Small intestine (tissue), 7 donors: ENCODE measurements at regions not wholly inside any gene's neighbourhood (a gene's known extent, or its start where the extent isn't known, plus 50 kb on each side); places are given as distances from the start of the nearest gene placed in this dataset.

ENCODE experiments used
- DNase-seq, 2 donors: peaks; one replicate each; pipeline versions ENCODE4 v3.0.0 to v3.0.0-alpha.2; 2013
- FAIRE-seq: peaks from 2 replicates; lab custom pipeline; 2012; peaks lifted over from hg19 to GRCh38; lab: Jason Lieb, UNC
- H3K27ac ChIP-seq, 3 donors: one replicate each; pipeline ENCODE4 v1.5.1; 2013; ENCODE audit warnings: low read length in 2 of 3, mild to moderate bottlenecking in 2 of 3, control low read depth in 1 of 3, inconsistent platforms in 1 of 3, low read depth in 1 of 3, moderate library complexity in 1 of 3
- H3K27me3 ChIP-seq, 3 donors: one replicate each; pipeline ENCODE4 v1.6.1; 2013; ENCODE audit warnings: low read length in 3 of 3, inconsistent platforms in 1 of 3; ENCODE audit not compliant: control insufficient read depth in 3 of 3, insufficient read depth in 3 of 3
- H3K36me3 ChIP-seq, 3 donors: one replicate each; pipeline ENCODE4 v1.6.1; 2013; ENCODE audit warnings: low read length in 3 of 3, inconsistent platforms in 1 of 3, low read depth in 1 of 3, mild to moderate bottlenecking in 1 of 3, moderate library complexity in 1 of 3; ENCODE audit not compliant: control insufficient read depth in 3 of 3, insufficient read depth in 2 of 3
- H3K4me1 ChIP-seq, 3 donors: one replicate each; pipeline ENCODE4 v1.6.1; 2013; ENCODE audit warnings: low read length in 2 of 3, inconsistent platforms in 1 of 3, low read depth in 1 of 3, mild to moderate bottlenecking in 1 of 3, moderate library complexity in 1 of 3; ENCODE audit not compliant: control insufficient read depth in 3 of 3, insufficient read depth in 2 of 3
- H3K4me3 ChIP-seq, 3 donors: one replicate each; pipeline ENCODE4 v1.5.1; 2013; ENCODE audit warnings: low read length in 3 of 3, control low read depth in 1 of 3, inconsistent platforms in 1 of 3, low read depth in 1 of 3, mild to moderate bottlenecking in 1 of 3, moderate library complexity in 1 of 3
- H3K9me3 ChIP-seq, 2 donors: one replicate each; pipeline ENCODE4 v1.6.1; 2013; ENCODE audit warnings: low read depth in 1 of 2, low read length in 1 of 2; ENCODE audit not compliant: control insufficient read depth in 2 of 2, insufficient read depth in 1 of 2
- WGBS, 3 donors: extraction: QIAGEN DNeasy Blood & Tissue Kit; methylation state at CpG; one replicate each; pipeline ENCODE4 v1.1.7; 2013; 5-methylcytosine and 5-hydroxymethylcytosine counted together
- donor health status: healthy with polysubstance abuse.
- donor health status: control.
- donor health status: control.
- donor health status: Bipolar disorder and iron deficiency.
- donor health status: healthy.

DNA sequence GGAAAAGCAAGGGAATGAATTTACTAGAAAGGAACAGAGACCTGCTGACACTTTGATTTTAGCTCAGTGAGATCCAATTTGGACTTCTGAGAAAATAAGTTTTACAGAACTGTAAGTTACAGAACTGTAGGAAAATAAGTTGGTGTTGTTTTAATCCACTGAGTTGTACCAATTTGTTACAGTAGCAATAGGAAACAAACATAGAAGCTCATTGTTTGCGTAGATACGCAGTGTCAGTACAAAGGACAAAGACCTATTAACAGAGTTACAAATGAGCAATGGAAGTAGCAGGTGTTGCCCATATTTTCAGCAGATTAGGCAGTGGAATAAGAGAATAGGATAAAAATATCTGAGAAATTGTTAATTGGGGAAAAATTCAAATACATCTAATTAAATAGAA is 385.8 kb upstream of the CNTN6 start:
- FAIRE-seq: no peak

DNA sequence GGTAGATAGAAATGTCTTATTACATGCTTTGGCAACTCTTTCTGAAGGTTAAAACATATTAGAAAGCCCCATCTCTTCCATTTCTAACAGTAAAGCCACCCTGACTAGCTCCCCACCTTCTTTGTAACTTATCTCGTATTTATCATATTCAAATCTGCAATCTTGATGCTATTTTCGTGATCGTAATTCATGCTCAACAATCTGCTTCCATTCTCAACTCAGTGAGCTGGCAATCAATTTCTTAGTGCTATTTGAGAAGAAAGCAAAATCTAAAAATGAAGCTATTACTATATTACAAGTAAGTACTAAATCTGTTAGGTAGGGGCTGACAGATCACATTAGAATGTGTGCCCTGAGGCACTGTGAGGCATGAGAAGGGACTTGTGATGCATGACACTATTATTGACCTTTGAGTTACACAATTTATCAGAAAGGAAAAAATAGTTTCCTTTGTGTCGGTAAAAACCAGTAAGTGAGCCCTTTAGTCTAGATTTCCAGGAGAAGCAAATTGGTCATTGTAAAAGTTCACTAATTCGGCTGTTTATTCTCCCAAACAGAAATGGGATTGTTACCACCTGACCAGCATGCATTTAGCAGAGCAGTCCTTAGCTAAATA is 379.7 kb upstream of the CNTN6 start:
- H3K4me3 ChIP-seq: no peak overlapping the region
- H3K36me3 ChIP-seq: no peaks in the 10 kb centered on the region
- WGBS, 3 donors: 61 to 71% (median 70%) methylated on average over 5 of the region's 5 CpGs
- DNase-seq: no peak
- FAIRE-seq: no peak
- no peaks in the 10 kb centered on the region for H3K9me3 ChIP-seq
- no peak overlapping the region for H3K27ac ChIP-seq
- no peaks in the 10 kb centered on the region for H3K4me1 ChIP-seq
- H3K27me3 ChIP-seq: no peaks in the 10 kb centered on the region

More for the DNA sequence above, 385.8 kb upstream of the CNTN6 start:
- Histone ChIP-seq H3K4me1 (no peaks in the 10 kb centered on the region), H3K27ac (no peak overlapping the region), H3K27me3 (no peaks in the 10 kb centered on the region), H3K4me3 (no peak overlapping the region), H3K9me3 (no peaks in the 10 kb centered on the region), H3K36me3 (no peaks in the 10 kb centered on the region)
- no peak for DNase-seq
- 32 to 41% (median 38%) methylated on average over 2 of the region's 2 CpGs for WGBS, 3 donors

- Histone ChIP-seq H3K4me3 (no peak overlapping the region), H3K9me3 (no peaks in the 10 kb centered on the region), H3K4me1 (no peaks in the 10 kb centered on the region), H3K27me3 (no peaks in the 10 kb centered on the region), H3K36me3 (no peaks in the 10 kb centered on the region), H3K27ac (no peak overlapping the region)
- 70 to 81% (median 76%) methylated on average over 5 of the region's 5 CpGs for WGBS, 3 donors
- DNase-seq (no peak), FAIRE-seq (no peak)
These were observed 378.7 kb upstream of the CNTN6 start for GRCh38 chr3:713947-714620.

- no peak overlapping the region for H3K4me3 ChIP-seq
- no peaks in the 10 kb centered on the region for H3K4me1 ChIP-seq
- FAIRE-seq: no peak
- 84 to 91% (median 87%) methylated on average over 1 of the region's 1 CpG for WGBS, 3 donors
- no peaks in the 10 kb centered on the region for H3K27me3 ChIP-seq
- no peak for DNase-seq
- H3K9me3 ChIP-seq: no peaks in the 10 kb centered on the region
- H3K36me3 ChIP-seq: no peaks in the 10 kb centered on the region
- no peak overlapping the region for H3K27ac ChIP-seq
These were observed 371.7 kb upstream of the CNTN6 start for GRCh38 chr3:721086-721485.

GRCh38 chr3:732326-732928 is 360.4 kb upstream of the CNTN6 start:
- Histone ChIP-seq H3K27me3 (no peaks in the 10 kb centered on the region), H3K36me3 (no peaks in the 10 kb centered on the region), H3K4me3 (no peak overlapping the region), H3K9me3 (no peaks in the 10 kb centered on the region), H3K4me1 (no peaks in the 10 kb centered on the region), H3K27ac (no peak overlapping the region)
- DNase-seq: no peak
- WGBS, 3 donors: 83 to 84% (median 84%) methylated on average over 3 of the region's 3 CpGs
- FAIRE-seq: no peak

- 87 to 94% (median 89%) methylated on average over 4 of the region's 4 CpGs for WGBS, 3 donors
- Histone ChIP-seq H3K9me3 (no peaks in the 10 kb centered on the region), H3K36me3 (no peaks in the 10 kb centered on the region), H3K4me3 (no peak overlapping the region), H3K27me3 (no peaks in the 10 kb centered on the region), H3K27ac (no peak overlapping the region), H3K4me1 (no peaks in the 10 kb centered on the region)
- no peak for DNase-seq
- no peak for FAIRE-seq
These were observed 359.5 kb upstream of the CNTN6 start for GRCh38 chr3:733313-733712.

- Histone ChIP-seq H3K27ac (no peak overlapping the region), H3K4me1 (no peaks in the 10 kb centered on the region)
- WGBS, 3 donors: 69 to 78% (median 71%) methylated on average over 3 of the region's 3 CpGs
These were observed 335.1 kb upstream of the CNTN6 start for GRCh38 chr3:757711-758110.

DNA sequence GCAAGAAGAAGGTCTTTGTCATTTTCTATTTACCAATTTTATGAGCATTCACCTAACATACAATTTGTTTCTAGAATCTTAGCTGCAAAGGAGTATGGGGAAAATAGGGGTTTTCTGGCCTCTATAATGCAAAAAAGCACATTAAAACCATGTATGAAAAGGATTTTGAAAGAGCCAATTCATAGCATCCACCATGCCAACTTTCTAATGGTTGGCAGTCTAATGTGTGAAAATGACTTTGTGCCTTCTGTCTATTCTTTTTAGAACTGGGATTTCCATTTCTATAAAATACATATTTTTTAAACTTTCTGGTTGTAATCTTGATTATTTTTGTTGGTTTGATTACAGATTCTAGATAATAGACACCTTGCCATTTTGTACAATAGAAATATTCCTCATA is 333.7 kb upstream of the CNTN6 start:
- Histone ChIP-seq H3K4me1 (no peaks in the 10 kb centered on the region), H3K36me3 (no peaks in the 10 kb centered on the region), H3K9me3 (peaks cover 0 to 8% of the 10 kb centered on the region in 2 donors), H3K27me3 (no peaks in the 10 kb centered on the region), H3K27ac (no peak overlapping the region), H3K4me3 (no peak overlapping the region)
- no peak for FAIRE-seq
- no peak for DNase-seq

More at GRCh38 chr3:757711-758110, 335.1 kb upstream of the CNTN6 start:
- H3K36me3 ChIP-seq: no peaks in the 10 kb centered on the region
- DNase-seq (no peak), FAIRE-seq (no peak)
- H3K4me3 ChIP-seq: no peak overlapping the region
- no peaks in the 10 kb centered on the region for H3K27me3 ChIP-seq
- peaks cover 0 to 8% of the 10 kb centered on the region in 2 donors for H3K9me3 ChIP-seq
